Osteoblast (primary cell): ENCODE measurements at regions not wholly inside any gene's neighbourhood (a gene's known extent, or its start where the extent isn't known, plus 50 kb on each side); places are given as distances from the start of the nearest gene placed in this dataset.

Experiments used
- DNase-seq: peaks from one replicate; pipeline ENCODE4 v3.0.0; 2011; ENCODE audit warnings: low spot score, mixed read lengths; ENCODE audit not compliant: insufficient read length; ENCODE audit errors: missing footprints
- H2AFZ ChIP-seq: 2 replicates; pipeline ENCODE4 v1.6.0; 2011; ENCODE audit warnings: mild to moderate bottlenecking, low read length
- H3K27ac ChIP-seq: 2 replicates; pipeline ENCODE4 v1.5.1; 2011; ENCODE audit warnings: mild to moderate bottlenecking, low read depth, low read length, moderate library complexity
- H3K27me3 ChIP-seq: 2 replicates; pipeline ENCODE4 v1.6.0; 2012; ENCODE audit warnings: mild to moderate bottlenecking, control low read depth, inconsistent platforms, low read length, moderate library complexity; ENCODE audit not compliant: insufficient read depth
- H3K36me3 ChIP-seq: 2 replicates; pipeline ENCODE4 v1.5.1; 2011; ENCODE audit warnings: mild to moderate bottlenecking, low read length, control low read depth, moderate library complexity; ENCODE audit not compliant: insufficient read depth
- H3K4me1 ChIP-seq: 2 replicates; pipeline ENCODE4 v1.5.1; 2011; ENCODE audit warnings: mild to moderate bottlenecking, low read length, control low read depth, moderate library complexity; ENCODE audit not compliant: insufficient read depth
- H3K4me2 ChIP-seq: 2 replicates; pipeline ENCODE4 v1.6.0; 2011; ENCODE audit warnings: mild to moderate bottlenecking, low read length; ENCODE audit not compliant: insufficient read depth
- H3K4me3 ChIP-seq: fragments of 200-600 bp; sonication (generic); 3 replicates; pipeline ENCODE4 v1.5.1; 2012; ENCODE audit warnings: mild to moderate bottlenecking, low read length, inconsistent platforms; ENCODE audit not compliant: insufficient read depth
- H3K79me2 ChIP-seq: 2 replicates; pipeline ENCODE4 v1.6.0; 2012; ENCODE audit warnings: mild to moderate bottlenecking, low read length, control low read depth, inconsistent platforms; ENCODE audit not compliant: insufficient read depth
- H3K9me3 ChIP-seq: 2 replicates; pipeline ENCODE4 v1.5.1; 2011; ENCODE audit warnings: low read depth, low read length, control low read depth
- H4K20me1 ChIP-seq: 2 replicates; pipeline ENCODE4 v1.6.0; 2012; ENCODE audit warnings: mild to moderate bottlenecking, low read length, control low read depth; ENCODE audit not compliant: insufficient read depth
- TF ChIP-seq, protein P1 (sequence below): IDR thresholded peaks from 2 replicates; pipeline ENCODE4 v1.5.1; 2011; ENCODE audit warnings: mild to moderate bottlenecking, low read depth, low read length, moderate library complexity; ENCODE audit errors: extremely low read depth

DNA sequence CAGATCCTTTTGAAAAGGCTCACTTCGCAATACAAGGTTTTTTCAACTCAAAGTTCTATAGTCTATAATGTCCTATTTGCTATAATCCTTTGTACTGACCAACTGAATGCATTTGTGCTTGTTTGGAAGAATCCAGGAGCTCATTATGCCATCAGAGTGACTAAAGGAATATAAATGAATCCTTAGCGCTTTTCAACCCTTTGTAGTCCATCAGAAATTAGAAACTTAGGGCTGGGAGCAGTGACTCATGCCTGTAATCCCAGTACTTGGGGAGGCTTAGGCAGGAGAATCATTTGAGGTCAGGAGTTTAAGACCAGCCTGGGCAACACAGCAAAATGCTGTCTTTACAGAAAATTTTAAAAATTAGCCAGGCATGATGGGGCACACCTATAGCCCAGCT, 330.2 kb upstream of the CHAC2 start:
- Histone ChIP-seq H3K4me2 (no peak overlapping the region), H3K27me3 (no peaks in the 10 kb centered on the region), H3K36me3 (no peaks in the 10 kb centered on the region), H3K9me3 (no peaks in the 10 kb centered on the region), H3K4me1 (no peaks in the 10 kb centered on the region), H2AFZ (no peak overlapping the region), H4K20me1 (no peaks in the 10 kb centered on the region), H3K4me3 (no peak overlapping the region), H3K79me2 (no peaks in the 10 kb centered on the region), H3K27ac (no peak overlapping the region)
- TF ChIP-seq, protein P1, sequence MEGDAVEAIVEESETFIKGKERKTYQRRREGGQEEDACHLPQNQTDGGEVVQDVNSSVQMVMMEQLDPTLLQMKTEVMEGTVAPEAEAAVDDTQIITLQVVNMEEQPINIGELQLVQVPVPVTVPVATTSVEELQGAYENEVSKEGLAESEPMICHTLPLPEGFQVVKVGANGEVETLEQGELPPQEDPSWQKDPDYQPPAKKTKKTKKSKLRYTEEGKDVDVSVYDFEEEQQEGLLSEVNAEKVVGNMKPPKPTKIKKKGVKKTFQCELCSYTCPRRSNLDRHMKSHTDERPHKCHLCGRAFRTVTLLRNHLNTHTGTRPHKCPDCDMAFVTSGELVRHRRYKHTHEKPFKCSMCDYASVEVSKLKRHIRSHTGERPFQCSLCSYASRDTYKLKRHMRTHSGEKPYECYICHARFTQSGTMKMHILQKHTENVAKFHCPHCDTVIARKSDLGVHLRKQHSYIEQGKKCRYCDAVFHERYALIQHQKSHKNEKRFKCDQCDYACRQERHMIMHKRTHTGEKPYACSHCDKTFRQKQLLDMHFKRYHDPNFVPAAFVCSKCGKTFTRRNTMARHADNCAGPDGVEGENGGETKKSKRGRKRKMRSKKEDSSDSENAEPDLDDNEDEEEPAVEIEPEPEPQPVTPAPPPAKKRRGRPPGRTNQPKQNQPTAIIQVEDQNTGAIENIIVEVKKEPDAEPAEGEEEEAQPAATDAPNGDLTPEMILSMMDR: no peak
- no peak for DNase-seq

DNA sequence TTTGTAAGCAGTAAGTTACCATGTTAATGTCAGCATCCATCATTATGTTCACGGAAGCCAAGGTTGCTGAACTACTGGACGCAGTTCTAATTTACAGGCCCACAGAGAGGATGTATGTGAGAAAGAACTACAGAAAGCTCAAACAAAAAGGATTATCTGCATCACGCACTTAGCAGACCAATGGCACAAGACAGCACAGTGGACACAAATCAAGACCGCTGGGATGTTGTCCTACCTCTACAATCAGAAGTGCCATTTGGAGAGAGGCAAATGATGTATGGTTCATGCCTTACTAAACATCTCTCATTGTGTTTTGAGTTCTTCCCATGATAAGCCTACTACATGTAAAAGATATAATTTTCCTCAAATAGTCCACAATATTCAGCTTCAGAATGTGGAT, 330.7 kb upstream of the CHAC2 start:
- H3K36me3 ChIP-seq: no peaks in the 10 kb centered on the region
- no peak overlapping the region for H2AFZ ChIP-seq
- TF ChIP-seq, protein P1: no peak
- H3K9me3 ChIP-seq: no peaks in the 10 kb centered on the region
- no peaks in the 10 kb centered on the region for H3K4me1 ChIP-seq
- no peak for DNase-seq
- no peak overlapping the region for H3K4me3 ChIP-seq
- H3K79me2 ChIP-seq: no peaks in the 10 kb centered on the region
- no peak overlapping the region for H3K27ac ChIP-seq
- no peaks in the 10 kb centered on the region for H4K20me1 ChIP-seq
- no peaks in the 10 kb centered on the region for H3K27me3 ChIP-seq
- no peak overlapping the region for H3K4me2 ChIP-seq

DNA sequence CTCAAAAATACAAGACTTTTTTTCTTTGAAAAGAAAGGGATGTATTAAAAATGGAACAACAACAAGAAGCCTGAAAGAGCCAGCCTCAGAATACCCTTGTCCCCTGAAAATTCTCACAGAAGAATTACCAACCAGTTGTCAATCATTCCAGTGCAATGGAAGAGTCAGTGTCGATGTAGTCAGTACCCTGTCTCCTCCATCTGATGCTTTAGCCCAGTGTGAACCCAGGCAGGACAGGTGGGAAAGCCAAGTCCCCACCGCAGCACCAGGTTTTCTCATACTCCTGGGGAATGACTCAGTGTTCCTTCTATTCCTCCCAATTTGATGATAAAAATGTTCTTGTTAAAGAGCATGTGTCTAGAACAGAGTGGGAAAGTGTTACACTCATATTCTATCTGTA, 332.0 kb upstream of the CHAC2 start:
- Histone ChIP-seq H3K9me3 (no peaks in the 10 kb centered on the region), H3K4me2 (no peak overlapping the region), H3K79me2 (no peaks in the 10 kb centered on the region), H3K4me1 (no peaks in the 10 kb centered on the region), H3K4me3 (no peak overlapping the region), H2AFZ (no peak overlapping the region), H3K27ac (no peak overlapping the region), H4K20me1 (no peaks in the 10 kb centered on the region), H3K36me3 (no peaks in the 10 kb centered on the region), H3K27me3 (no peaks in the 10 kb centered on the region)
- TF ChIP-seq, protein P1: no peak
- no peak for DNase-seq

DNA sequence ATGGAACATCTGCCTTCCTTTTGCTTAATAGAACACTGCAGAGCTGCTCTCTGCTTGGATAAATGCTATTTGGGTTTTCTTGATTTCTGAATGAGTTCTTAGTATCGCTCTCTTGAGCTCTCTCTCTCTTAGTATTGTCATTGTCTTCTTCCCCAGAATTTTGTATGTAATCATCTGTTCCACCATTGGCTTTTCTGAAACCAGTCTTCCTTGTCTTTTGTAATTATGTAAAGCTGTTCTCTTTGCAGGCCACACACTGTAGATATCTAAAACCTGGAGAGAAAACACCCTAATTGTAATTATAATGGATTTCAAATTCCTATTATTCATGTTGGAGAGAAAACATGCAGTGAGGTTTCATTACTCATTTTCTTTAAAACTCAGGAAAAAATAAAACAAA, 333.1 kb upstream of the CHAC2 start:
- TF ChIP-seq, protein P1: no peak
- H3K27ac ChIP-seq: no peak overlapping the region
- peaks cover 3% of the 10 kb centered on the region for H3K27me3 ChIP-seq
- no peaks in the 10 kb centered on the region for H3K36me3 ChIP-seq
- no peak overlapping the region for H3K4me3 ChIP-seq
- H3K4me2 ChIP-seq: no peak overlapping the region
- H4K20me1 ChIP-seq: no peaks in the 10 kb centered on the region
- DNase-seq: no peak
- no peak overlapping the region for H2AFZ ChIP-seq
- no peaks in the 10 kb centered on the region for H3K79me2 ChIP-seq
- H3K4me1 ChIP-seq: no peaks in the 10 kb centered on the region
- H3K9me3 ChIP-seq: no peaks in the 10 kb centered on the region
